Stomach smooth muscle (tissue), 2 donors: ENCODE measurements at regions not wholly inside any gene's neighbourhood (a gene's known extent, or its start where the extent isn't known, plus 50 kb on each side); places are given as distances from the start of the nearest gene placed in this dataset.

Source experiments
- H3K27ac ChIP-seq: one replicate; pipeline ENCODE4 v1.7.0; 2013; ENCODE audit warnings: mild to moderate bottlenecking, low read length, inconsistent platforms
- H3K27me3 ChIP-seq, 2 donors: one replicate each; pipeline ENCODE4 v1.7.0; 2013; ENCODE audit warnings: low read length in 2 of 2; ENCODE audit not compliant: insufficient read depth in 2 of 2, control insufficient read depth in 1 of 2
- H3K36me3 ChIP-seq, 2 donors: one replicate each; pipeline ENCODE4 v1.7.0; 2013; ENCODE audit warnings: low read length in 2 of 2; ENCODE audit not compliant: control insufficient read depth in 2 of 2, insufficient read depth in 2 of 2
- H3K4me1 ChIP-seq: one replicate; pipeline ENCODE4 v1.7.0; 2013; ENCODE audit warnings: low read length; ENCODE audit not compliant: control insufficient read depth, insufficient read depth
- H3K4me3 ChIP-seq, 2 donors: one replicate each; pipeline ENCODE4 v1.7.0; 2013; ENCODE audit warnings: low read length in 2 of 2
- H3K9ac ChIP-seq, 2 donors: one replicate each; pipeline ENCODE4 v1.7.0; 2013; ENCODE audit warnings: low read length in 2 of 2, mild to moderate bottlenecking in 1 of 2
- H3K9me3 ChIP-seq, 2 donors: one replicate each; pipeline ENCODE4 v1.7.0; 2013; ENCODE audit warnings: low read length in 2 of 2; ENCODE audit not compliant: control insufficient read depth in 2 of 2
- donor health status: healthy.
- donor health status: Pancreatic carcinoma.

GRCh38 chr6:132218059-132218696, 183.1 kb downstream of the MOXD1 start:
- H3K4me3 ChIP-seq: no peak overlapping the region
- H3K4me1 ChIP-seq: no peaks in the 10 kb centered on the region
- H3K27ac ChIP-seq: no peak overlapping the region
- H3K27me3 ChIP-seq: no peaks in the 10 kb centered on the region
- no peaks in the 10 kb centered on the region for H3K36me3 ChIP-seq
- H3K9ac ChIP-seq: no peak overlapping the region
- no peaks in the 10 kb centered on the region for H3K9me3 ChIP-seq

- H3K9me3 ChIP-seq: no peaks in the 10 kb centered on the region
- H3K36me3 ChIP-seq: no peaks in the 10 kb centered on the region
- H3K27me3 ChIP-seq: no peaks in the 10 kb centered on the region
- H3K27ac ChIP-seq: no peak overlapping the region
- H3K9ac ChIP-seq: no peak overlapping the region
- H3K4me1 ChIP-seq: no peaks in the 10 kb centered on the region
- H3K4me3 ChIP-seq: no peak overlapping the region
These were observed 185.5 kb downstream of the MOXD1 start for GRCh38 chr6:132215805-132216204.

- no peaks in the 10 kb centered on the region for H3K9me3 ChIP-seq
- no peaks in the 10 kb centered on the region for H3K4me1 ChIP-seq
- H3K9ac ChIP-seq: no peak overlapping the region
- H3K27ac ChIP-seq: no peak overlapping the region
- no peaks in the 10 kb centered on the region for H3K36me3 ChIP-seq
- no peak overlapping the region for H3K4me3 ChIP-seq
- no peaks in the 10 kb centered on the region for H3K27me3 ChIP-seq
These were observed 186.6 kb downstream of the MOXD1 start for GRCh38 chr6:132214716-132215115.

- H3K4me1 ChIP-seq: no peaks in the 10 kb centered on the region
- no peaks in the 10 kb centered on the region for H3K9me3 ChIP-seq
- H3K9ac ChIP-seq: no peak overlapping the region
- H3K36me3 ChIP-seq: no peaks in the 10 kb centered on the region
- H3K4me3 ChIP-seq: no peak overlapping the region
- H3K27ac ChIP-seq: no peak overlapping the region
- H3K27me3 ChIP-seq: no peaks in the 10 kb centered on the region
These were observed 187.5 kb downstream of the MOXD1 start for GRCh38 chr6:132213732-132214131.

GRCh38 chr6:132213191-132213590, 188.1 kb downstream of the MOXD1 start:
- Histone ChIP-seq H3K9ac (no peak overlapping the region), H3K36me3 (no peaks in the 10 kb centered on the region), H3K9me3 (no peaks in the 10 kb centered on the region), H3K27ac (no peak overlapping the region), H3K4me1 (no peaks in the 10 kb centered on the region), H3K4me3 (no peak overlapping the region), H3K27me3 (no peaks in the 10 kb centered on the region)

- no peaks in the 10 kb centered on the region for H3K27me3 ChIP-seq
- H3K4me1 ChIP-seq: no peaks in the 10 kb centered on the region
- H3K9ac ChIP-seq: no peak overlapping the region
- H3K27ac ChIP-seq: no peak overlapping the region
- no peaks in the 10 kb centered on the region for H3K36me3 ChIP-seq
- H3K9me3 ChIP-seq: no peaks in the 10 kb centered on the region
- H3K4me3 ChIP-seq: no peak overlapping the region
These were observed 190.2 kb downstream of the MOXD1 start for GRCh38 chr6:132210886-132211563.

GRCh38 chr6:132209351-132209750, 191.9 kb downstream of the MOXD1 start:
- no peaks in the 10 kb centered on the region for H3K27me3 ChIP-seq
- H3K9ac ChIP-seq: no peak overlapping the region
- H3K9me3 ChIP-seq: no peaks in the 10 kb centered on the region
- H3K4me3 ChIP-seq: no peak overlapping the region
- no peak overlapping the region for H3K27ac ChIP-seq
- H3K36me3 ChIP-seq: no peaks in the 10 kb centered on the region
- no peaks in the 10 kb centered on the region for H3K4me1 ChIP-seq

GRCh38 chr6:132207991-132208390, 193.3 kb downstream of the MOXD1 start:
- no peaks in the 10 kb centered on the region for H3K36me3 ChIP-seq
- H3K27me3 ChIP-seq: no peaks in the 10 kb centered on the region
- H3K27ac ChIP-seq: no peak overlapping the region
- H3K9me3 ChIP-seq: no peaks in the 10 kb centered on the region
- no peaks in the 10 kb centered on the region for H3K4me1 ChIP-seq
- no peak overlapping the region for H3K4me3 ChIP-seq
- H3K9ac ChIP-seq: no peak overlapping the region

GRCh38 chr6:132205946-132206345, 195.3 kb downstream of the MOXD1 start:
- no peak overlapping the region for H3K27ac ChIP-seq
- H3K4me1 ChIP-seq: no peaks in the 10 kb centered on the region
- no peaks in the 10 kb centered on the region for H3K36me3 ChIP-seq
- no peak overlapping the region for H3K9ac ChIP-seq
- H3K9me3 ChIP-seq: no peaks in the 10 kb centered on the region
- no peaks in the 10 kb centered on the region for H3K27me3 ChIP-seq
- no peak overlapping the region for H3K4me3 ChIP-seq

GRCh38 chr6:132204591-132204990, 196.7 kb downstream of the MOXD1 start:
- Histone ChIP-seq H3K4me3 (no peak overlapping the region), H3K9me3 (no peaks in the 10 kb centered on the region), H3K4me1 (no peaks in the 10 kb centered on the region), H3K9ac (no peak overlapping the region), H3K27ac (no peak overlapping the region), H3K27me3 (no peaks in the 10 kb centered on the region), H3K36me3 (no peaks in the 10 kb centered on the region)

GRCh38 chr6:132202574-132202973, 198.7 kb downstream of the MOXD1 start:
- no peaks in the 10 kb centered on the region for H3K9me3 ChIP-seq
- no peak overlapping the region for H3K4me3 ChIP-seq
- H3K36me3 ChIP-seq: no peaks in the 10 kb centered on the region
- no peaks in the 10 kb centered on the region for H3K4me1 ChIP-seq
- H3K27me3 ChIP-seq: no peaks in the 10 kb centered on the region
- no peak overlapping the region for H3K9ac ChIP-seq
- H3K27ac ChIP-seq: no peak overlapping the region
